SK-N-SH treated with all-trans-retinoic acid at 6 μM for 48 hours (cell line): ENCODE measurements at regions not wholly inside any gene's neighbourhood (a gene's known extent, or its start where the extent isn't known, plus 50 kb on each side); places are given as distances from the start of the nearest gene placed in this dataset.

Experiments
- ATAC-seq: fragments of 200-7000 bp; cut with Tn5 transposase; 3 replicates; pipeline ENCODE4 v1.9.1; 2020; ENCODE audit warnings: mild to moderate bottlenecking, moderate library complexity
- ARNTL ChIP-seq: fragments of 450-650 bp; formaldehyde crosslinking; IDR thresholded peaks from 2 replicates; pipeline ENCODE4 v1.5.0; 2020; ENCODE audit warnings: low read depth, mild to moderate bottlenecking, moderate library complexity, borderline replicate concordance
- BACH2 ChIP-seq: fragments of 250-450 bp; sonication (Bioruptor Pico); IDR thresholded peaks from 2 replicates; pipeline ENCODE4 v1.9.0; 2021; ENCODE audit warnings: mild to moderate bottlenecking, borderline replicate concordance
- CSDC2 ChIP-seq: fragments of 250-450 bp; sonication (Bioruptor Pico); IDR thresholded peaks from 2 replicates; pipeline ENCODE4 v1.5.0; 2020; ENCODE audit warnings: mild to moderate bottlenecking, moderate library complexity
- CSRNP3 ChIP-seq: fragments of 250-450 bp; sonication (Bioruptor Pico); IDR thresholded peaks from 2 replicates; pipeline ENCODE4 v1.5.1; 2021; ENCODE audit warnings: mild to moderate bottlenecking, moderate library complexity
- ESRRG ChIP-seq: fragments of 250-450 bp; sonication (Bioruptor Pico); IDR thresholded peaks from 2 replicates; pipeline ENCODE4 v1.6.1; 2021; ENCODE audit warnings: mild to moderate bottlenecking
- GLIS3 ChIP-seq: fragments of 250-450 bp; sonication (Bioruptor Pico); IDR thresholded peaks from 2 replicates; pipeline ENCODE4 v1.5.0; 2020; ENCODE audit warnings: mild to moderate bottlenecking, moderate library complexity
- ISL1 ChIP-seq: fragments of 250-450 bp; sonication (Bioruptor Pico); IDR thresholded peaks from 2 replicates; pipeline ENCODE4 v2.1.2; 2022; ENCODE audit warnings: mild to moderate bottlenecking, moderate library complexity
- OSR1 ChIP-seq: fragments of 250-450 bp; sonication (Bioruptor Pico); IDR thresholded peaks from 2 replicates; pipeline ENCODE4 v1.8.0; 2022; ENCODE audit warnings: moderate library complexity, mild to moderate bottlenecking, inconsistent platforms
- RARB ChIP-seq: fragments of 250-450 bp; sonication (Bioruptor Pico); IDR thresholded peaks from 2 replicates; pipeline ENCODE4 v1.8.0; 2021; ENCODE audit warnings: mild to moderate bottlenecking, moderate library complexity
- SNAI2 ChIP-seq: fragments of 250-450 bp; sonication (Bioruptor Pico); IDR thresholded peaks from 2 replicates; pipeline ENCODE4 v1.5.0; 2020; ENCODE audit warnings: mild to moderate bottlenecking, moderate library complexity
- TCF4 ChIP-seq: fragments of 250-450 bp; sonication (Bioruptor Pico); IDR thresholded peaks from 2 replicates; pipeline ENCODE4 v1.8.0; 2021; ENCODE audit warnings: mild to moderate bottlenecking, moderate library complexity, borderline replicate concordance
- TOX ChIP-seq: fragments of 250-450 bp; sonication (Bioruptor Pico); IDR thresholded peaks from 2 replicates; pipeline ENCODE4 v1.8.0; 2021; ENCODE audit warnings: mild to moderate bottlenecking, moderate library complexity, borderline replicate concordance
- ZC3H10 ChIP-seq: fragments of 250-450 bp; sonication (Bioruptor Pico); IDR thresholded peaks from 2 replicates; pipeline ENCODE4 v1.5.1; 2021; ENCODE audit warnings: mild to moderate bottlenecking, moderate library complexity
- ZFP3 ChIP-seq: fragments of 250-450 bp; sonication (Bioruptor Pico); IDR thresholded peaks from 2 replicates; pipeline ENCODE4 v1.5.0; 2020; ENCODE audit warnings: mild to moderate bottlenecking, moderate library complexity
- ZFP30 ChIP-seq: fragments of 450-650 bp; formaldehyde crosslinking; IDR thresholded peaks from 2 replicates; pipeline ENCODE4 v1.5.0; 2022; ENCODE audit warnings: mild to moderate bottlenecking, moderate library complexity
- ZNF565 ChIP-seq: fragments of 450-650 bp; formaldehyde crosslinking; conservative IDR thresholded peaks from 2 replicates; pipeline ENCODE4 v1.5.0; 2020; ENCODE audit warnings: low read depth, mild to moderate bottlenecking, moderate library complexity
- ZNF70 ChIP-seq: fragments of 450-650 bp; formaldehyde crosslinking; IDR thresholded peaks from 2 replicates; pipeline ENCODE4 v1.5.0; 2020; ENCODE audit warnings: mild to moderate bottlenecking, moderate library complexity
- TF ChIP-seq, protein P1 (sequence below): fragments of 250-450 bp; sonication (Bioruptor Pico); IDR thresholded peaks from 2 replicates; pipeline ENCODE4 v1.8.0; 2021; ENCODE audit warnings: low read depth, mild to moderate bottlenecking, moderate library complexity, borderline replicate concordance
- TF ChIP-seq, protein P2 (sequence below): fragments of 250-450 bp; sonication (Bioruptor Pico); IDR thresholded peaks from 2 replicates; pipeline ENCODE4 v1.5.0; 2020; ENCODE audit warnings: mild to moderate bottlenecking, moderate library complexity

GRCh38 chr14:26872515-26873361, 274.9 kb upstream of the NOVA1 start:
- no peak for ATAC-seq
- TF ChIP-seq ZNF565 (CRISPR knock-in tag) = no peak
- no peak for TF ChIP-seq TOX
- TF ChIP-seq ESRRG (CRISPR knock-in tag) = no peak
- TF ChIP-seq ZNF70 (CRISPR knock-in tag) = no peak
- TF ChIP-seq ZC3H10 (CRISPR knock-in tag) = no peak
- no peak for TF ChIP-seq GLIS3 (CRISPR knock-in tag)
- TF ChIP-seq TCF4 (CRISPR knock-in tag) = no peak
- TF ChIP-seq ZFP30 (CRISPR knock-in tag) = no peak
- TF ChIP-seq, protein P1, sequence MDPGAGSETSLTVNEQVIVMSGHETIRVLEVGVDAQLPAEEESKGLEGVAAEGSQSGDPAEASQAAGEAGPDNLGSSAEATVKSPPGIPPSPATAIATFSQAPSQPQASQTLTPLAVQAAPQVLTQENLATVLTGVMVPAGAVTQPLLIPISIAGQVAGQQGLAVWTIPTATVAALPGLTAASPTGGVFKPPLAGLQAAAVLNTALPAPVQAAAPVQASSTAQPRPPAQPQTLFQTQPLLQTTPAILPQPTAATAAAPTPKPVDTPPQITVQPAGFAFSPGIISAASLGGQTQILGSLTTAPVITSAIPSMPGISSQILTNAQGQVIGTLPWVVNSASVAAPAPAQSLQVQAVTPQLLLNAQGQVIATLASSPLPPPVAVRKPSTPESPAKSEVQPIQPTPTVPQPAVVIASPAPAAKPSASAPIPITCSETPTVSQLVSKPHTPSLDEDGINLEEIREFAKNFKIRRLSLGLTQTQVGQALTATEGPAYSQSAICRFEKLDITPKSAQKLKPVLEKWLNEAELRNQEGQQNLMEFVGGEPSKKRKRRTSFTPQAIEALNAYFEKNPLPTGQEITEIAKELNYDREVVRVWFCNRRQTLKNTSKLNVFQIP (CRISPR knock-in tag) = no peak
- no peak for TF ChIP-seq ZFP3 (CRISPR knock-in tag)
- no peak for TF ChIP-seq CSRNP3 (CRISPR knock-in tag)
- TF ChIP-seq, protein P2, sequence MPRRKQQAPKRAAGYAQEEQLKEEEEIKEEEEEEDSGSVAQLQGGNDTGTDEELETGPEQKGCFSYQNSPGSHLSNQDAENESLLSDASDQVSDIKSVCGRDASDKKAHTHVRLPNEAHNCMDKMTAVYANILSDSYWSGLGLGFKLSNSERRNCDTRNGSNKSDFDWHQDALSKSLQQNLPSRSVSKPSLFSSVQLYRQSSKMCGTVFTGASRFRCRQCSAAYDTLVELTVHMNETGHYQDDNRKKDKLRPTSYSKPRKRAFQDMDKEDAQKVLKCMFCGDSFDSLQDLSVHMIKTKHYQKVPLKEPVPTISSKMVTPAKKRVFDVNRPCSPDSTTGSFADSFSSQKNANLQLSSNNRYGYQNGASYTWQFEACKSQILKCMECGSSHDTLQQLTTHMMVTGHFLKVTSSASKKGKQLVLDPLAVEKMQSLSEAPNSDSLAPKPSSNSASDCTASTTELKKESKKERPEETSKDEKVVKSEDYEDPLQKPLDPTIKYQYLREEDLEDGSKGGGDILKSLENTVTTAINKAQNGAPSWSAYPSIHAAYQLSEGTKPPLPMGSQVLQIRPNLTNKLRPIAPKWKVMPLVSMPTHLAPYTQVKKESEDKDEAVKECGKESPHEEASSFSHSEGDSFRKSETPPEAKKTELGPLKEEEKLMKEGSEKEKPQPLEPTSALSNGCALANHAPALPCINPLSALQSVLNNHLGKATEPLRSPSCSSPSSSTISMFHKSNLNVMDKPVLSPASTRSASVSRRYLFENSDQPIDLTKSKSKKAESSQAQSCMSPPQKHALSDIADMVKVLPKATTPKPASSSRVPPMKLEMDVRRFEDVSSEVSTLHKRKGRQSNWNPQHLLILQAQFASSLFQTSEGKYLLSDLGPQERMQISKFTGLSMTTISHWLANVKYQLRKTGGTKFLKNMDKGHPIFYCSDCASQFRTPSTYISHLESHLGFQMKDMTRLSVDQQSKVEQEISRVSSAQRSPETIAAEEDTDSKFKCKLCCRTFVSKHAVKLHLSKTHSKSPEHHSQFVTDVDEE = no peak
- no peak for TF ChIP-seq ISL1 (CRISPR knock-in tag)
- no peak for TF ChIP-seq OSR1 (CRISPR knock-in tag)

DNA sequence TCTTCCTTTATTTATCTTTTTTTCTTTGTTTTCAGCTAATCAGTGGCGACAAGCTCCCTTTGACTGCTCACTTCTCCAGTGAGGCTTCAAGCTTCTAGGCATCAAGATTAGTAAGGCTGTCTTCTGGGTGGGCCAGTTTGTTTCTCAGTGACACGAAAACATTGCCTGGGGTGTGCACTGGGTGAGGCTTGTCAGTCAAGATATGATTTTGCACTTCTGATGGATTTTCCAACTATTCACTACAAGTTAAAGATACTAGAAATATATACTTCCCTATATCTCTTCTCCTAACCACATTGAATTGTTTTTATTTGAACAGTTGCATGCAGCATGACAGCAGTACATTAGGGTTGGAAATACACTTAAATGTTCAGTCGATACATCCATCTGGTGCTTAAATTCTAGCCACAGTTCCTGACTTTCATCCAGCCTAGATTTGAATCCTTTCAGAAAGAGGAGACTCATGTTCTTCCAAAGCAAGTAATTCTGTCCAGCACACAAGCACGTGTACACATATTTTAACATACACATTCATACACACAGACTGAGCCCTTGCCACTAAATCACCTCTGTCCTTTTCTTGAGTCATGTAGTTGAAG, 275.6 kb upstream of the NOVA1 start:
- ATAC-seq = no peak
- no peak for TF ChIP-seq ESRRG (CRISPR knock-in tag)
- TF ChIP-seq RARB = no peak
- TF ChIP-seq ZFP30 (CRISPR knock-in tag) = no peak
- TF ChIP-seq, all 23 proteins: peak for 0

DNA sequence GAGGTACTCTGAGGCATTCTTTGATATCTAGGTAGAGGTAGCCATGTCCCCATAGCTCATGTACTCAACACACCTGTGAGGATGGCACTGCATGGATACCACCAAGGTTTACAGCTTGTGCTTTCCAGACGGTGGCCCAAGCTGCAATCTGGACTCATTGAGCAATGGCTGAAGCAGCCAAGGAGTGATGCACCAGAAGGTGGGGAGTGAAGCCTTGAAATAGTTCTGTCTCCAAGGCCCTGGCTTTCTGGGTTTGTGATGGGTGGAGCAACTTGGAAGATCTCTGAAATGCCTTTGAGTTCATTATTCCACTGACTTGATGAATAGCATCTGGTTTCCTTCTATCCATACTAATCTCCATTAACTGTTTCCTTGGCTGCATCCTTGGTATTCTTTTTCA, 290.0 kb upstream of the NOVA1 start:
- ATAC-seq = no peak
- TF ChIP-seq, protein P2 = no peak
- TF ChIP-seq ZFP3 (CRISPR knock-in tag) (no peak), CSDC2 (no peak), CSRNP3 (CRISPR knock-in tag) (no peak), ARNTL (CRISPR knock-in tag) (no peak), BACH2 (CRISPR knock-in tag) (no peak), SNAI2 (CRISPR knock-in tag) (no peak), ISL1 (CRISPR knock-in tag) (no peak), GLIS3 (CRISPR knock-in tag) (no peak), ZNF565 (CRISPR knock-in tag) (no peak), ZNF70 (CRISPR knock-in tag) (no peak)
